ENCODE measurements at regions not wholly inside any gene's neighbourhood (a gene's known extent, or its start where the extent isn't known, plus 50 kb on each side); places are given as distances from the start of the nearest gene placed in this dataset.
A peak's percentile ranks its signal among the peaks of the same experiment; 100 is the strongest.
"Not testable (repeated sequence)": the region's sequence is repeated elsewhere in the genome, so short reads cannot be mapped to it uniquely, and the experiment has no call there.

DNA sequence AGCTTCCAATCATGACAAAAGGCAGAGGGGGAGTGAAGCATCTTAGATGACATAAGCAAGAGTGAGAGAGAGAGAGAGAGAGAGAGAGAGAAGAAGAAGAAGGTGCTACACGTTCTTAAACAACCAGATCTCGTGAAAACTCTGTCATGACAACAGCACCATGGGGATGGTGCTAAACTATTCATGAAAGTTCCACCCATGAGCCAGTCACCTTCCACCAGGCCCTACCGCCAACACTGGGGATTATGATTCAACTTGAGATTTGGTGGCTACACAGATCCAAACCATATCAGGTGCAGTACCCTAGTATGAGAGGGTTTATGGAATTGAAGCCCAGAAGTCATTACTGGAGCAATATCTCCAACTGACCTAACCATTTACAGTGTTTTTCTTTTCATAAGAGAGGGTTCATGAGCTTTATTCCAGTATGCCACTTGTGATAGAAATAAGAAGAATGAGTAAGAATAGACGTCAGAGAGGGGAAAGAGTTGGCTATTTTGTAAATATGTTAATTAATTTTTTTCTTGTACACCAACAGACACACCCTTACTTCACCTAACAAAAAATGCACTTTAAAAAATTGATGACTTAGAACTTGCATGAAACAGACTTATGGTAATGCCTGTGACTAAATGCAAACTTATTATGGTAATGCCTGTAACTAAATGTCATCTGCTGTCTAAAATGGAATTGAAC lies 680.4 kb upstream of the ITGA1 start:
- intact Hi-C loops (cut with DNase I): no loop called here
- no peak for DNase-seq

GRCh38 chr5:52119768-52120167 lies 667.9 kb upstream of the ITGA1 start:
- intact Hi-C loops (cut with DNase I): no loop called here

GRCh38 chr5:52132053-52132452 lies 655.7 kb upstream of the ITGA1 start:
- intact Hi-C loops (cut with DNase I): no loop called here
- peak in 13 of 42 donors; percentile 2 to 45 (median 12) for DNase-seq

More at GRCh38 chr5:52119768-52120167, 667.9 kb upstream of the ITGA1 start:
- DNase-seq: no peak

- peak in 2 of 42 donors; percentile 4 to 7 for DNase-seq
- intact Hi-C loops (cut with DNase I): no loop called here
These were observed 653.6 kb upstream of the ITGA1 start for GRCh38 chr5:52134013-52134650.

DNA sequence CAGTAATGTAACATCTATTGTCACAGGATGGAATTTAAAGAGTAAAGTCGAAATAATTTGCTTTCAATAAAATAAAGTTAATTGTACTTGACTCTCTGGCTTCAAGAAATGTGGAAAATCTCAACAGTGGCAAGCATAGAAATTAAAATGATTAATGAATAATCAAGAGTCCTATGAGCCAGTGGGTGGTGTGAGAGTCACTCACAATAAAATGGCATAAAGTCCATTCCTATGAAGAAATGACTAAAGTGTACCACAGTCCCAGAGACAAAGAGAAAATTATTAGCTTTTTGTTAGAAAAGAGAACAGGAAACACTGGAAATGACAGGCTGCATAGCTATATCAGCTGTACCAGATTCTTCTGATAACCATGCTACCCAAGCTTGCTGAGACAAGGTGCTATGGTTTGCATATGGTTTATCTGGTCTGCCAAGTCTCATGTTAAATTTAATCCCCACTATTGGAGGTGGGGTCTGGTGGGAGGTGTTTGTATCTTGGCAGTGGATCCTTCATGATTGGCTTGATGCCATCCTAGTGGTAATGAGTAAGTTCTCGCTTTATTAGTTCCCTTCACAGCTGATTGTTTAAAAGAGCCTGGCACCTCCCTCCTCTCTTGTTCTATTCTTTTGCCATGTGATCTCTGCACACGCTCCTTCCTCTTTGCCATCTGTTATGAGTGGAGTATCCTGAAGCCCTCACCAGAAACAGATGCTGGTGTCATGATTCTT lies 647.7 kb upstream of the ITGA1 start:
- intact Hi-C loops (cut with DNase I): no loop called here
- no peak for DNase-seq

GRCh38 chr5:52148679-52149078 lies 639.0 kb upstream of the ITGA1 start:
- DNase-seq: no peak
- intact Hi-C loops (cut with DNase I): no loop called here

DNA sequence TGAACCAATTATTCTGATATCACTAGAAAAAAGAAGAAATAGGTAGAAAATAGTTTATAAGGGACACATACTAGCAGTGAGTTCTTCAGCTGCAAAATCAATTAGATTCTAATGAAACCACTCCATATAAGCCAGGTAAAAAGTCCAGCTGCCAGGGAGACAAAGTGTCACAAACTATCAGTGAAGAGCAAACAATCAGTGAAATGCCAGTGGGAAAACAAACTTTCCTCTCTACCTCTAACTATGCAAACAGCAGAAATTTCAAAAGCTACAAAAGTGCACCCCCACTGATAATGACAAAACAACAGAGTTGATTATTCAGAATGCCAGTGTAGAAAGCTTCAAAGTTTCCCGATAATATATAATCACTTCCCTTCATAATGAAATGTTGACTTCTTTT lies 637.2 kb upstream of the ITGA1 start:
- DNase-seq: no peak
- intact Hi-C loops (cut with DNase I): no loop called here

GRCh38 chr5:52156809-52157208 lies 630.9 kb upstream of the ITGA1 start:
- intact Hi-C loops (cut with DNase I): not testable (repeated sequence)

GRCh38 chr5:52165806-52166205 lies 621.9 kb upstream of the ITGA1 start:
- DNase-seq; intact Hi-C loops (cut with DNase I): not testable (repeated sequence)

More at GRCh38 chr5:52156809-52157208, 630.9 kb upstream of the ITGA1 start:
- DNase-seq: not testable (repeated sequence)

GRCh38 chr5:52173133-52173532 lies 614.6 kb upstream of the ITGA1 start:
- intact Hi-C loops (cut with DNase I): no loop called here
- no peak for DNase-seq

DNA sequence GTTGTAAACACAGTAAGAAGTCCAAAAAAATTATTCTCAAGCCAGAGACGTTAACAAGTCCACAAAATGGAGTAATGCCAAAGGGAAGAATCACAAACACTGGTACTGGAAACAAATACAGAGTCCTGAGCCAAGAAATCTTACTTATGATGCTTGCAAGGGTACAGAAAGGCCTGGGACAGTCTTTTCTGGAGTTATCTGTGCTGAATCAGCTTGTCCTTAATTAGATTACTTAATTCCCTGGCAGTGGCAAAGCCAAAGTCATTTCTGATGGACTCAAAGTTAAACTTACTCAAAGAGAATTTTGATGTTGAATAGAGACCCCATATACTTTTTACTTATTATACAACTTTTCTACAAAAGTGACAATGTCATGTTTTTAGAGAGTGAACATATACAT lies 610.5 kb upstream of the ITGA1 start:
- intact Hi-C loops (cut with DNase I): no loop called here
- no peak for DNase-seq

DNA sequence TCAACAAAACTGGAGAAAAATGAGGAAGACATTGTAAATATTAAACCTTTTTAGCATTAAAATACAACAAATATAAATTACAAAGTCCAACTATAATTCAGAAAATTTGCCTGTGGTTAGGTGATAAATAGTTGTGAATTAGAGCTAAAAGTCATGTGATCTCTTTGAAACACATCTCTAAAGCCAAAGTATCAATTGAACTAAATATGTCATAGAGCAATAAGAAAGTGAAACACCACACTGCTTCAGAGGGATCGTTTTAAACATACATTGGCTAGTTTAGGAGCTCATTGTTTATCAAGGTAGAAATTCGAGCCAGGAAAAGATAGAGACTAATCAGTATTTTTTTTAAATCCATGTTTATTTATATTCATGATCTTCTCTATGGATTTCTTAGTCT lies 606.3 kb upstream of the ITGA1 start:
- intact Hi-C loops (cut with DNase I): no loop called here

DNA sequence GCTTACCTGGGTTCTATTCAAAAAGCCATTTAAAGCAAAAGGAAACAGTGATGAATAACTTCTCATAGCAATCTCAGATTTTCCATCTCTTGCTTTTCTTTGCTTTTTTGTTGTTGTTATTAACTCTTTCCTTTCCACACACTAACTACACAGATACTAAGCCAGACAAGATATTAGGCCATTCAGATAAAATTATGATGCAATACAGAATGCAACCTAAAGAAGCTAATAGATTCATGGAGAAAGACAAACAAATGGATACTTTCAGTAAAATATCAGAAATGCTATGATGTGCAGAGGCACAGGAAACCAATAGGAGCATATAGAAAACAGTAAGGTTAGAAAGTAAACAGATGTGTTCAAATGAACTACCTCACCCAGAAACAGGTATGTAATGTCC lies 597.0 kb upstream of the ITGA1 start:
- intact Hi-C loops (cut with DNase I): no loop called here
- no peak for DNase-seq

More for the DNA sequence above, 606.3 kb upstream of the ITGA1 start:
- DNase-seq: no peak

DNA sequence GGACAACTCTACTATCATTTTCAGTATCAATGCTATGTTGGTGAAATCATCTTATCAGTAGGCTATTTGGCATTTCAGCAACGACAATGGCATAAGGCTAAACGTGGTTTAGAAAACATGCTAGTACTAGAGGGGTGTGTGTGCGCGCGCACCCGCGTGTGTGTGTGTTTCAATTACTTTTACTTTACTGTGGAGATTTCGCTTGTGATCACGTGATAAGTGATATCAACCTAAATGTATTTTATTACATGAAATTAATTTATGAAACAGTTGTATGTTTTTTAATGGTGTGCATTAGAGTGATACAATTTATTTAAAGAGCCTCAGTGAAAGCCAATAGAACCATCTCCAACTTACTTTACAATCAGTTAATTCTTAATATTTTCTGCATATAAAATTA lies 587.9 kb upstream of the ITGA1 start:
- intact Hi-C loops (cut with DNase I): no loop called here
- no peak for DNase-seq

DNA sequence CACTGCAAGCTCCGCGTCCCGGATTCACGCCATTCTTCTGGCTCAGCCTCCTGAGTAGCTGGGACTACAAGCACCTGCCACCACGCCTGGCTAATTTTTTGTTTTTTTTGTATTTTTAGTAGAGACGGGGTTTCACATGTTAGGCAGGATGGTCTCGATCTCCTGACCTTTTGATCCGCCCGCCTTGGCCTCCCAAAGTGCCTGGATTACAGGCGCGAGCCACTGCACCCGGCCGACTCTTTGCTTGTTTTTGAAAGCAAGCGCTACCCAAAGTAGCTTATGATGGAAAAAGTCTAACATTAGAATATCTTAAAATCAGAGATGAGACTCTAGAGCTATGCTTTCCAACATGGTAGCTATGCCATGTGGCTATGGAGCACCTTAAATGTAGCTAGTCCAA lies 585.5 kb upstream of the ITGA1 start:
- DNase-seq: no peak
- intact Hi-C loops (cut with DNase I): no loop called here

GRCh38 chr5:52204310-52204709 lies 583.4 kb upstream of the ITGA1 start:
- no peak for DNase-seq
- intact Hi-C loops (cut with DNase I): no loop called here
